K562 (cell line): ENCODE measurements at regions not wholly inside any gene's neighbourhood (a gene's known extent, or its start where the extent isn't known, plus 50 kb on each side); places are given as distances from the start of the nearest gene placed in this dataset.

ENCODE experiments used
- ATAC-seq: fragments of 200-7000 bp; cut with Tn5 transposase; 3 replicates; pipeline ENCODE4 v1.9.1; 2020; ENCODE audit warnings: moderate library complexity
- BruUV-seq: library from RNA; stranded (reverse); fragments of 400-500 nt; replicated peaks from 2 replicates; lab custom pipeline; 2021; lab: Mats Ljungman, UMichigan
- CTCF ChIA-PET: fragments of 300-600 bp; formaldehyde crosslinking; extraction: SDS; loops from one replicate; lab custom pipeline; 2021; ENCODE audit warnings: low intra/inter-chr PET ratio; lab: Yijun Ruan, JAX
- POLR2A ChIA-PET: fragments of 300-600, 350-650 bp; sonication (Branson Sonifier 250); formaldehyde crosslinking; extraction: SDS; loops from one replicate; lab custom pipeline; 2021; ENCODE audit warnings: antibody characterized with exemption, inconsistent platforms; lab: Yijun Ruan, JAX
- DNase-seq, 4 experiments: peaks; one replicate each; pipeline versions ENCODE4 v3.0.0 to v3.0.0-alpha.2; 2011 to 2018; ENCODE audit warnings: low spot score in 3 of 4, mixed read lengths in 3 of 4; ENCODE audit errors: extremely low read depth in 1 of 4
- FAIRE-seq: peaks from 2 replicates; lab custom pipeline; 2011; peaks lifted over from hg19 to GRCh38; lab: Jason Lieb, UNC
- H2AFZ ChIP-seq: 2 replicates; pipeline ENCODE4 v1.6.0; 2011; ENCODE audit warnings: low read depth, low read length, control low read depth, inconsistent platforms
- H3K27ac ChIP-seq: fragments of 200-600 bp; 3 replicates; pipeline ENCODE4 v1.8.0; 2011; ENCODE audit warnings: low read depth, mild to moderate bottlenecking, control low read depth, inconsistent platforms, low read length, moderate library complexity, mixed read lengths; ENCODE audit errors: extremely low read depth
- H3K27me3 ChIP-seq, 2 experiments: fragments of 300-600 bp in 1 of 2; 2 replicates in 1 of 2; 3 replicates in 1 of 2; pipeline versions ENCODE4 v1.6.0 to v1.8.0; 2011; ENCODE audit warnings: inconsistent platforms in 2 of 2, low read length in 2 of 2, mild to moderate bottlenecking in 1 of 2, mixed read lengths in 1 of 2, moderate library complexity in 1 of 2; ENCODE audit not compliant: control insufficient read depth in 2 of 2, insufficient read depth in 2 of 2
- H3K36me3 ChIP-seq: fragments of 300-600 bp; 3 replicates; pipeline ENCODE4 v1.8.0; 2011; ENCODE audit warnings: mild to moderate bottlenecking, low read length, inconsistent platforms; ENCODE audit not compliant: control insufficient read depth, insufficient read depth
- H3K4me1 ChIP-seq, 2 experiments: fragments of 200-600 bp in 1 of 2; replicated peaks in 1 of 2; 2 replicates in 1 of 2; 3 replicates in 1 of 2; pipeline versions ENCODE4 v1.5.1 to v1.8.0; 2011; ENCODE audit warnings: inconsistent platforms in 2 of 2, low read length in 2 of 2, mild to moderate bottlenecking in 1 of 2, mixed read lengths in 1 of 2, moderate library complexity in 1 of 2; ENCODE audit not compliant: control insufficient read depth in 2 of 2, insufficient read depth in 2 of 2
- H3K4me2 ChIP-seq: 2 replicates; pipeline ENCODE4 v1.6.1; 2011; ENCODE audit warnings: low read length, control low read depth, inconsistent platforms, mixed read lengths; ENCODE audit not compliant: insufficient read depth
- H3K4me3 ChIP-seq: fragments of 200-600 bp; sonication (generic), shearing (Covaris generic); 2 replicates; pipeline ENCODE4 v1.5.1; 2016; ENCODE audit warnings: control low read depth, inconsistent platforms
- H3K79me2 ChIP-seq: fragments of 200-600 bp; 3 replicates; pipeline ENCODE4 v1.8.0; 2011; ENCODE audit warnings: low read length, inconsistent platforms; ENCODE audit not compliant: control insufficient read depth, insufficient read depth
- H3K9ac ChIP-seq, 2 experiments: 2 replicates each; pipeline versions ENCODE4 v1.6.0 to v1.6.1; 2011; ENCODE audit warnings: low read depth in 2 of 2, low read length in 2 of 2, control low read depth in 1 of 2, inconsistent platforms in 1 of 2, mild to moderate bottlenecking in 1 of 2, mixed read lengths in 1 of 2; ENCODE audit not compliant: insufficient read depth in 1 of 2
- H3K9me1 ChIP-seq: one replicate; pipeline ENCODE4 v1.6.0; 2011; ENCODE audit warnings: inconsistent platforms, mild to moderate bottlenecking, low read length, moderate library complexity; ENCODE audit not compliant: control insufficient read depth, insufficient read depth
- H3K9me3 ChIP-seq: replicated peaks from 2 replicates; pipeline ENCODE4 v1.5.1; 2011; ENCODE audit warnings: low read depth, low read length, inconsistent platforms; ENCODE audit not compliant: control insufficient read depth, insufficient read depth
- H4K20me1 ChIP-seq: replicated peaks from 2 replicates; pipeline ENCODE4 v1.6.1; 2011; ENCODE audit warnings: low read length, inconsistent platforms, mixed read lengths; ENCODE audit not compliant: control insufficient read depth, insufficient read depth
- ADNP ChIP-seq: fragments of 200-800 bp; sonication (Bioruptor generic); IDR thresholded peaks from 2 replicates; pipeline ENCODE4 v1.6.1; 2016; ENCODE audit warnings: missing genetic modification characterization, missing compliant biosample characterization
- CXXC5 ChIP-seq: fragments of 250-450 bp; sonication (Bioruptor Pico); IDR thresholded peaks from 2 replicates; pipeline ENCODE4 v1.8.0; 2022; ENCODE audit warnings: inconsistent platforms, mild to moderate bottlenecking, moderate library complexity
- DLX4 ChIP-seq: fragments of 250-450 bp; sonication (Bioruptor Pico); IDR thresholded peaks from 2 replicates; pipeline ENCODE4 v1.6.1; 2021; ENCODE audit warnings: mild to moderate bottlenecking
- E2F8 ChIP-seq: fragments of 450-650 bp; IDR thresholded peaks from 2 replicates; pipeline ENCODE4 v1.7.1; 2018; ENCODE audit warnings: mild to moderate bottlenecking, low read depth; ENCODE audit not compliant: partially characterized antibody
- ELF1 ChIP-seq: fragments of 200-800 bp; sonication (Bioruptor generic); IDR thresholded peaks from 2 replicates; pipeline ENCODE4 v1.6.1; 2016; ENCODE audit warnings: missing genetic modification characterization, missing compliant biosample characterization
- HDAC6 ChIP-seq: IDR thresholded peaks from 2 replicates; pipeline ENCODE4 v1.6.1; 2012; ENCODE audit warnings: low read depth, mild to moderate bottlenecking, control low read depth, inconsistent platforms, low read length, moderate library complexity
- HIVEP1 ChIP-seq: fragments of 250-450 bp; sonication (Bioruptor Pico); IDR thresholded peaks from 2 replicates; pipeline ENCODE4 v1.4.0; 2020; ENCODE audit warnings: mild to moderate bottlenecking
- ID3 ChIP-seq, 2 experiments: fragments of 250-450 bp in 1 of 2; fragments of 450-650 bp in 1 of 2; sonication (Bioruptor Pico) in 1 of 2; IDR thresholded peaks; 2 replicates each; pipeline versions ENCODE4 v1.6.1 to v1.8.0; 2016 to 2021; ENCODE audit warnings: mild to moderate bottlenecking in 2 of 2, moderate library complexity in 2 of 2, missing compliant biosample characterization in 1 of 2, missing genetic modification characterization in 1 of 2
- KLF6 ChIP-seq: fragments of 250-450 bp; sonication (Bioruptor Pico); IDR thresholded peaks from 2 replicates; pipeline ENCODE4 v1.4.0; 2020; ENCODE audit warnings: mild to moderate bottlenecking, moderate library complexity, borderline replicate concordance
- MBD2 ChIP-seq: sonication (generic); IDR thresholded peaks from 2 replicates; pipeline ENCODE4 v1.6.1; 2016; ENCODE audit warnings: low read depth, borderline replicate concordance
- NCOR1 ChIP-seq: fragments of 450-650 bp; IDR thresholded peaks from 2 replicates; pipeline ENCODE4 v1.6.1; 2016; ENCODE audit warnings: mild to moderate bottlenecking, moderate library complexity
- RBM15 ChIP-seq: fragments of 200-400 bp; formaldehyde crosslinking; IDR thresholded peaks from 2 replicates; pipeline ENCODE4 v1.6.1; 2018; ENCODE audit warnings: mild to moderate bottlenecking, low read length, moderate library complexity; ENCODE audit not compliant: insufficient read depth
- RBM22 ChIP-seq: fragments of 200-400 bp; formaldehyde crosslinking; IDR thresholded peaks from 2 replicates; pipeline ENCODE4 v1.6.1; 2018; ENCODE audit warnings: low read length, low read depth; ENCODE audit not compliant: poor library complexity, severe bottlenecking
- SIN3B ChIP-seq: fragments of 450-650 bp; IDR thresholded peaks from 2 replicates; pipeline ENCODE4 v1.6.1; 2017; ENCODE audit warnings: low read depth, mild to moderate bottlenecking, moderate library complexity
- STAT5B ChIP-seq: fragments of 250-450 bp; sonication (Bioruptor Pico); IDR thresholded peaks from 2 replicates; pipeline ENCODE4 v1.8.0; 2021; ENCODE audit warnings: mild to moderate bottlenecking, inconsistent platforms
- TSC22D4 ChIP-seq: fragments of 450-650 bp; IDR thresholded peaks from 2 replicates; pipeline ENCODE4 v1.6.1; 2016; ENCODE audit warnings: missing genetic modification characterization, missing biosample characterization, control low read depth
- ZFP36 ChIP-seq: fragments of 150-350 bp; IDR thresholded peaks from 2 replicates; pipeline ENCODE4 v1.6.1; 2018; ENCODE audit warnings: low read length, low read depth; ENCODE audit not compliant: partially characterized antibody
- ZNF165 ChIP-seq: fragments of 250-450 bp; sonication (Bioruptor Pico); IDR thresholded peaks from 2 replicates; pipeline ENCODE4 v1.4.0; 2020; ENCODE audit warnings: borderline replicate concordance
- ZNF184 ChIP-seq: sonication (generic); formaldehyde crosslinking; IDR thresholded peaks from 2 replicates; pipeline ENCODE4 v1.5.0; 2020; ENCODE audit warnings: missing genetic modification reagents
- WGBS: fragments of 100-300 bp; shearing (Covaris generic); methylation state at CpG from one replicate; pipeline ENCODE4 v1.1.6; 2016; ENCODE audit warnings: low coverage, mixed read lengths; ENCODE audit not compliant: insufficient coverage; ENCODE audit errors: missing lambda C conversion rate; 5-methylcytosine and 5-hydroxymethylcytosine counted together
- in situ Hi-C: fragments of 300-500 bp; cut with MboI; formaldehyde crosslinking; loops from 4 replicates; pipeline ENCODE4 v1.15.0; 2018; ENCODE audit warnings: inconsistent platforms, mixed read lengths
- intact Hi-C: fragments of 100-400 bp; cut with micrococcal nuclease; formaldehyde crosslinking; loops from 2 replicates; pipeline ENCODE4 v1.14.2; 2022
- TF ChIP-seq, protein P1 (sequence below): fragments of 450-650 bp; formaldehyde crosslinking; IDR thresholded peaks from 2 replicates; pipeline ENCODE4 v1.4.0; 2020; ENCODE audit warnings: mild to moderate bottlenecking, mixed read lengths

DNA sequence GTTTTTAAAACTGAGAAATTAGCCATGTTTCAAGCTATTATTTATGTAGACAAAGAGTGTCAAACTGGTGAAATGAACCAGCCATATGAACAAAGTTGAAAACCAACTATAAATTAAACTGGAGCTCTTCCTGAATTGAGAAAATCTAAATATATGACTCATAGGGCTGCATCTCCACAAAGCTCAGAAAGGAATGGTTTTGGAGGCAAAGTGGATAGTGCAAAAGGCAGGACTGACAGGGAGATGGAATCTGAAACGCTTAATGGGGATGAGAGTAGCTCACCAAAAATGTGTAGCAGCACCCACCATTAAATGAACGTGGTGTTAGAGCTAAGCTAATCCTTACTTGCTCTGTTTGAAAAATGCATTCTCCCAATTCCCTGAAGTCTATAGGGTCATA, 1066.0 kb downstream of the AGBL1 start:
- H4K20me1 ChIP-seq: no peaks in the 10 kb centered on the region
- no peaks in the 10 kb centered on the region for H3K4me1 ChIP-seq
- H3K4me2 ChIP-seq: no peak overlapping the region
- no peak overlapping the region for H2AFZ ChIP-seq
- intact Hi-C loops (no loop called here), in situ Hi-C loops (no loop called here)
- no peak overlapping the region for H3K4me3 ChIP-seq
- no peaks in the 10 kb centered on the region for H3K79me2 ChIP-seq
- WGBS: 0% methylated on average over 2 of the region's 2 CpGs
- POLR2A ChIA-PET: no interaction called here
- no peaks in the 10 kb centered on the region for H3K27me3 ChIP-seq
- ATAC-seq: no peak
- H3K27ac ChIP-seq: no peak overlapping the region
- no peaks in the 10 kb centered on the region; the same call in 1 of the 2 replicates for H3K9me3 ChIP-seq
- DNase-seq: no peak
- no peaks in the 10 kb centered on the region for H3K36me3 ChIP-seq
- TF ChIP-seq E2F8 (no peak), TSC22D4 (tag) (no peak), ID3 (CRISPR knock-in tag; IDR thresholded peaks at IDR 0.05) (no peak), ID3 (tag; IDR thresholded peaks at IDR 0.05) (no peak), DLX4 (CRISPR knock-in tag) (no peak), MBD2 (no peak), ELF1 (tag) (no peak), NCOR1 (no peak), HDAC6 (no peak), SIN3B (no peak), ZNF184 (CRISPR knock-in tag) (no peak), RBM15 (no peak), KLF6 (no peak), RBM22 (no peak), STAT5B (CRISPR knock-in tag) (no peak), ZFP36 (no peak), ZNF165 (CRISPR knock-in tag) (no peak), HIVEP1 (CRISPR knock-in tag) (no peak), CXXC5 (CRISPR knock-in tag) (no peak), ADNP (tag) (no peak)
- TF ChIP-seq, protein P1, sequence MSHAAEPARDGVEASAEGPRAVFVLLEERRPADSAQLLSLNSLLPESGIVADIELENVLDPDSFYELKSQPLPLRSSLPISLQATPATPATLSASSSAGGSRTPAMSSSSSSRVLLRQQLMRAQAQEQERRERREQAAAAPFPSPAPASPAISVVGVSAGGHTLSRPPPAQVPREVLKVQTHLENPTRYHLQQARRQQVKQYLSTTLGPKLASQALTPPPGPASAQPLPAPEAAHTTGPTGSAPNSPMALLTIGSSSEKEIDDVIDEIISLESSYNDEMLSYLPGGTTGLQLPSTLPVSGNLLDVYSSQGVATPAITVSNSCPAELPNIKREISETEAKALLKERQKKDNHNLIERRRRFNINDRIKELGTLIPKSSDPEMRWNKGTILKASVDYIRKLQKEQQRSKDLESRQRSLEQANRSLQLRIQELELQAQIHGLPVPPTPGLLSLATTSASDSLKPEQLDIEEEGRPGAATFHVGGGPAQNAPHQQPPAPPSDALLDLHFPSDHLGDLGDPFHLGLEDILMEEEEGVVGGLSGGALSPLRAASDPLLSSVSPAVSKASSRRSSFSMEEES (CRISPR knock-in tag): no peak
- TF ChIP-seq, all 486 proteins: peak for 0
- no peak overlapping the region for H3K9ac ChIP-seq
- no peak for FAIRE-seq
- BruUV-seq: no TSS peak
- no peaks in the 10 kb centered on the region for H3K9me1 ChIP-seq
- CTCF ChIA-PET: no interaction called here
